HTR-8/SVneo (cell line): ENCODE measurements at regions not wholly inside any gene's neighbourhood (a gene's known extent, or its start where the extent isn't known, plus 50 kb on each side); places are given as distances from the start of the nearest gene placed in this dataset.
"Not testable (repeated sequence)": the region's sequence is repeated elsewhere in the genome, so short reads cannot be mapped to it uniquely, and the experiment has no call there.

Source experiments
- DNase-seq: peaks from one replicate; pipeline ENCODE4 v3.0.0; 2011; ENCODE audit warnings: low spot score, mixed read lengths; ENCODE audit not compliant: insufficient read length
- FAIRE-seq: peaks from 2 replicates; lab custom pipeline; 2011; peaks lifted over from hg19 to GRCh38; lab: Jason Lieb, UNC

DNA sequence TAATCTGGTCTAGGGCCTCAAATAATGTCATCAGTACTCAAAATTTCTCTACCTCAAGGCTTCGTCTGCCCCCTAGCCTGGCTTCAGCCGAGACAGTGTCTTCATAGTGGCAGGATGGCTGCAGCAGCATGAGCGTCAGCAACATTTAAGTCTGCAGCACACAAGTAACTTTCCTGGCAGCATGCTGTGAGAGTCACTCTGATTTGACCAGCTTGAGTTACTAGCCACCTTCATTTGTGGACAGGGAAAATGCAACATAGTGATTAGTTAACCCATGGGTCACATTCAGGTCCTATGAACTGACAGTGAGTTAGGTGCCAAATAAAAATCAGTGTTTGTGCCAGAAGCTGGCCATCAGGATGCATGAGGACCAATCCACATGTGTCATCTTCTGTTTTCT lies 209.9 kb upstream of the SLC35B3 start:
- no peak for DNase-seq

DNA sequence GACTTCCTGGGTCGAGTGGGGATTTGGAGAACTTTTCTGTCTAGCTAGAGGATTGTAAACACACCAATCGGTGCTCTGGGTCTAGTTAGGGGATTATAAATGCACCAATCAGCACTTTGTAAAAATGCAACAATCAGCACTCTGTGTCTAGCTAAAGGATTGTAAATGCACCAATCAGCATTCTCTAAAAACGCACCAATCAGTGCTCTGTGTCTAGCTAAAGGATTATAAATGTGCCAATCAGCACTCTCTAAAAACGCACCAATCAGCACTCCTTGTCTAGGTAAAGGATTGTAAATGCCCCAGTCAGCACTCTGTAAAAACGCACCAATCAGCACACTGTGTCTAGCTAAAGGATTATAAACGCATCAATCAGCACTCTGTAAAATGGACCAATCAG lies 209.0 kb upstream of the SLC35B3 start:
- DNase-seq: no peak

More for the DNA sequence above, 209.9 kb upstream of the SLC35B3 start:
- FAIRE-seq: no peak

DNA sequence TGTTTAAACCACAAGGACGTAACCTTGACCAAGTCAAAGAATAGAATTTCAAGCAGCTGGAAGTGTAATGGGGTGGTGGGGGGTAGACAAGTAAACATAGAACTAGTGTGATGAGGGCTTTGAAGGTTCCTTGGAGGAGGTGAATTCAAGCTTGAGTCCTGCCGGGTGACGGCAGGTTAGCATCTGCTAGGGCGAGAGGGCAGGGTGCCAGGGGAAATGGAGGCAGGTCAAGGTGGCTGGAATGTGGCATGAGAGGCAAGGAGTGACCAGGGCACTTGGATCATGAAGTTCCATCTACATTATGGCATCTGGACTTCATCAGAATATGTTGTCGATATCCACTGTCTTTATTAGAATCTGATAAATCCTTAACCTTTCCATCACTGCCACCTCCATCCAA lies 207.5 kb upstream of the SLC35B3 start:
- DNase-seq (no peak), FAIRE-seq (no peak)

More for the DNA sequence above, 209.0 kb upstream of the SLC35B3 start:
- FAIRE-seq: no peak

DNA sequence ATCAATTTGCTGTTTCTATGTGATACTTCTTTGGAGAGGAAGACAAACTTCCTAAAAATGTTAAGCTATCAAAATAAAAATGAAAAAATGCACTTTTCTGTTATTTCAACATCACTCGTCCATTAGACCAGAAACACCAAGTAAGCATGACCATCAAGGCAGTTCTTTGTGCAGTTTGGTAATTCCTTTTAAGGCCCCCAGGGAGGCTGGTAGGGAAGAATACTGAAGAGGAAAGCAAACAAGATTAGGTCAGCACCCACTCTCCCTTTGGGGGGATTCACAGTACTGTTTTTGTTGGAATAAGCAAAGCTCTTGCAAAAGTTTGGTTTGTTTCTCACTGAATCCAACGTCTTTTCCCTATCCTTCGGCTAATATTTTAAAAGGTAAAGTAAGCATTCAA lies 206.8 kb upstream of the SLC35B3 start:
- no peak for FAIRE-seq

DNA sequence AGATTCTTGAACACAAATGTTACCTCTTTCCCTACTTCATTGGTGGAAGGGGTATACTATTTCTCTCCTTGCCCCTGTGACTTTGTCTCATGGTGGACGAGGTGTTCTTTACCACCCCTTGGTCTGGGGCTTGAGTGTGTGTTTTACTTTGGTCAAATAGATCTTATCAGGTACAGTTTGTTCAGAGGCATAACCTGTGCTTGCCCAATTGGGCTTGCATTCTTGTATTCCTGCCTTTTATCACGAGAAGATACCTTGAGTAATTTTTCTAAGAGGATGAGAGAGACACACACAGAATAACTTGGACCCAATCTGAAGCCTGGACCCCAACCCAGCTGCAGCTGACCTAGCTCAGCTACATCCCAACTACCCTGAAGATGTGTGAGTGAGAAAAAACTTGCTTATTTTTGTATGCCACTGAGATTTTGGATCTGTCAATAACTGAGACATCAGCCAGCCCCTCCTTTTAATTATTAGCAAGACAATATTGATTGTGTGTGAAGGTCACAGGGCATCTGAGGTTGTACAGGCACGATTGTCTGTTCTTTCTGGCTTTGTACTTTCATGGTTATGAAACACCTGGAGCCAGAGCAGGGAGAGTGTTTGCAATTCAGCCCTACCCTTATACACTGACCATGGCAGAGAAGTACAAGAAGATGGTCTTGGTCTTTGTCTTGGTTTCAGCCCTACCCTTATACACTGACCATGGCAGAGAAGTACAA lies 204.7 kb upstream of the SLC35B3 start:
- DNase-seq (no peak), FAIRE-seq (no peak)

More for the DNA sequence above, 206.8 kb upstream of the SLC35B3 start:
- no peak for DNase-seq

DNA sequence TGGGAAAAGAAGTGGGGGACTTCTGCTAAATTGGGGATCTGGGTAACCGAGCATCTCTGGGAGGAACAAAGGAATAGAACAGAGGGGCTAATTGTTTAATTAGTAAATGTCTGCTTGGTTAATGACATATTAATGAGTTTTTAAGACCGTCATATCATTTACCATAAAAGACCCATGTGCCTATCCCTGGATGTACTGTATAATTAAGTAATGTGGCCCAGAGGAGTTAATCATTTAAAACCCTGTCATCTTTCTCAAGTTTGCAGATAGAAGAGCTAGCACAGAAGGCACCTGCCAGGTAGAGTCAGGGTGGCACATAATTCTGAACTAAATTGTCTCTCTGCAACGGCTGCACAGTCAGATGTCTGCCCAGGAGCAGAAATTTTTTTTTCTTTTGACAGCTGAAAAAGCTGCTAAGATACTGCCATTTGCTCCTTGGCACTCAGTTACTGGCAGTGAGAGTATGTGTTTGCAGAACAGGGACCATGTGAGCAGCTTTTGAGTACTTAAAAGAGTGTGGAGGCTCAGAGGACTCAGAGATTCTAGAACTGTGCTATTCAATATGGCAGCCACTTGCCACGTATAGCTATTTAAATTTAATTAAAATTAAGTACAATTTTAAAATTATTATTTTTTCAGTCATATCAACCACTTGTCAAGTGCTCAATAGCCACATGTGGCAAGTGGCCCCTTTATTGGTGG lies 202.7 kb upstream of the SLC35B3 start:
- DNase-seq: no peak
- no peak for FAIRE-seq

DNA sequence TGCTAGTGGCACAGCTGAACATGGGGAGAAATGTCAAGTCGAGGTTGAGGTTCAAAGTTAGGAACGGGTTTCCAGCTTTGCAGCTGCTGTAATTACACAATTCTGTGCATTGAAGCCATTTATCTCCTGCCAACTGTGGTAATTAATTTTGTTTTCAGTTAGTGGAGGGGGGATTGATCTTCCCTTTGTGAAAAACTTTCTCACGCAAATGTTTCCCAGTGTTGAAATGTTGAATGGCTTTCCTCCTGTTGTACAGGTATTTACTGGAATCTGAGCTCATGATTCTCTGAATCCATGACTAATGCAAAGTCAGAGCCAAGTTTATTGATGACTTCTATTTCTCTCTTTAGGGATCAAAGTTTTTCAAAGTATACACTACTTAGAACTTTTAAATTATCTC lies 198.4 kb upstream of the SLC35B3 start:
- no peak for DNase-seq
- FAIRE-seq: no peak

DNA sequence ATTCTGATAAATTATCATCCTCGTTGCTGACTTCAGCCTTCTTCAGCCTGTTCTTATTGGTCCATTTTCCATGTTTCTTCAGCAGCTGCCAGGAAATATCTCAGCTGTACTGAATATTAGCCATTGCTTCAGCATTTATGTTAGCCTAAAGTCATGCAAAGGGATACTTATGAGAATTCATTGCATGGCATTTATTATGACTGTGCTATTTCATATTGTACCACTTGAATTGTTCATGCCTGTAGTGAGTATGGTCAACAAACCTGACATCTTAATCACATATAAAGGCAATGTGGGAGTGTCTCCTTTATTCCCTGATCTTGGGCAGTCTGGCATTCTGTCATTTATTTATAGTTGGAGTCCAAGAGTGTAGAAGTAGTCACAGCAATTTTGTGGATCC lies 193.4 kb upstream of the SLC35B3 start:
- FAIRE-seq (no peak), DNase-seq (no peak)

DNA sequence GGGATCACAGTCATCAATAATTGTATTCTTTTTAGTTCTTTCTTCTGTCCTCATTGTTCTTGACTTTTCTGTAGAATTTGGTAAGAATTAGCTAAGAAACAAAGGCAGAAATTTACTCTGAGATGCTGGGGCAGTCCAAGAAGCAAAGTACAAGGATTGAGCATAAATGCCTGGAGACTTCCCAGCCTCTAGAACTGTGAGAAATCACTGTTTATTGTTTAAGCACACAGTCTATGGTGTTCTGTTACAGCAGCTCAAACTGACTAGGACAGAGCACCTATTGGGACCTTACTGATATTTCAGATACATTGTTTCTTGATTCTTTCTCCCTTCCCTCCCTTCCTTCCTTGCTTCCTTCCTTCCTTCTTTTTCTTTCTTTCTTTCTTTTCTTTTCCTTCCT lies 192.7 kb upstream of the SLC35B3 start:
- DNase-seq: no peak
- FAIRE-seq: no peak

DNA sequence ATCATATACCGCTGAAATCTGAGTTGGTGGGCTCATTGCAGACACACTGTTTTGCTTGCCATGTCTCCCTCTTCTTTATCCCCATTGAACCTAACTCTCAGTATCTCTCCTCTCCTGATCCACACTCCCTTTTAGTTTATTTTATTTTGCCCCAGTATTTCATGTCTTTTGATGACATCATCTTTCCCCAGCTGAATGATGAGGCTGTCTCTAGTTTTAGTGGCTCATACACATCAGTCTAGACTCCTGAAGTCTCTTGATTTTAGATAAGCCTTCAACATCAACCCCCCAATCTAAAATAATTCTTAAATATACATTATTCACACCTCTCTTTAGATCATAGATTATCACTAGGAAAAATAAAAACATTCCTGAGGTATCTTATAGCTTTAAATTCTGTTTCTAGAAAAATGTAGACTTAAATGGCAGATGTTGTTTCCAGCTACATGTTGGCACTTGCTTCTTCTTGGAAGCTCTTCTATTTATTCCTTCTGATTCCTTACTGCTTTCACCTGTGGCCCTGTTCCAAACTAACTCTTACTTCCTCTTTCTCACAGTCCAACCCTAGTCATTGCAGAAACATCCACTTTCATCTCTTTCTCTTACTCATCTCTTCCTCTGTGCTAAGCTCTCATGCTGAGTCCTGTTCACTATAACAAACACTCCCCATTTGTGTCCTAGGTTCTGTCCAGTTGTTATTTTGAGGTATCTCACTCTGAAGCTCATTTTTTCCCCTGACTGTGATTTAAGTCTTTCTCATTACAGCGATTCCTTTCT lies 191.9 kb upstream of the SLC35B3 start:
- FAIRE-seq (no peak), DNase-seq (no peak)

DNA sequence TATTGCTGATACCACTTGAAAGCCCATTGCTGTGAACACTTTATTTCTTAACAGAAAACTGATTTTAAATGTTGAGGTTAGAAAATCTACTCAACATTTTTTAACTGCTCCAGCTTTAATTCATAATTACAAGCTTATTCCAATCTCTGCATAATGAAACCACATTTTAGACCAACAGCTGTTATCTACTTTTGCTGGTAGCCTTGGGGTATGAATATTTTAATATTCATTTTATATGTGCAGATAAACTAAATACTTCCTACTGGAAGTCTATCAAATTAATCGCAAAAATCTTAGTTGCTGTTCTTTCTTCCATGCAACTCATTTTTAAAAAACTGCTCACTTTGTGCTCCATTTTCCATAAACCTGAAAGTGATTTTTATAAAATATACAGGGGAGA lies 189.3 kb upstream of the SLC35B3 start:
- no peak for FAIRE-seq
- DNase-seq: no peak

DNA sequence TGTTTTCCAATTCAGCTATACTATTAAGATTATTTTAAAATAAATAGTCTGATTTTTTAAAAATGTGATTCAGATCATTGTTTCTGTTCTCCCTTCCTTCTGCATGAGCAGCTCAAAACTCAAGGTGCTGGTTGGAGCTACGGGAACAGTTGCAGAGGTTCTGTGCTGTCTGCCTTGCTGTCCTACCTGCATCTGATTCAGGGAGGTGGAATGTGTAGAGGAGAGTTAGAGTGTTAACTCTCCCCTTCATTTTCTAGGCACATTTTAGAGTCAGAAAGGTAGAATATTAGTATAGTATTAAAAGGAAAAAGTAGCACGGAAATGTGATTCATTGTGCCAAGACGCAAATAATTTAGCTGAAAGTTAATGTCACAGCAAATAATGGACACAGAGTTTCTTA lies 188.1 kb upstream of the SLC35B3 start:
- no peak for FAIRE-seq
- DNase-seq: no peak

DNA sequence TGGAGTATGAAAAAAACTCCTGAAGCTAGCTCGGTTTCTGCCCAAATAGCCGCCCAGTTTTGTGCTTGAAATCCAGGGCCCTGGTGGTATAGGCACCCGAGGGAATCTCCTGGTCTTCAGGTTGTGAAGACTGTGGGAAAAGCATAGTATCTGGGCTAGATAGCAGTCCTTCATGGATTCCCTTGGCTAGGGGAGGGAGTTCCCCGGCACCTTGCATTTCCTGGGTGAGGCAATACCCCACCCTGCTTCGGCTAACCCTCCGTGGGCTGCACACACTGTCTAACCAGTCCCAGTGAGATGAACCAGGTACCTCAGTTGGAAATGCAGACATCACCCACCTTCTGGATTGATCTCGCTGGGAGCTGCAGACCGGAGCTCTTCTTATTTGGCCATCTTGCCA lies 184.5 kb upstream of the SLC35B3 start:
- FAIRE-seq (no peak), DNase-seq (no peak)

DNA sequence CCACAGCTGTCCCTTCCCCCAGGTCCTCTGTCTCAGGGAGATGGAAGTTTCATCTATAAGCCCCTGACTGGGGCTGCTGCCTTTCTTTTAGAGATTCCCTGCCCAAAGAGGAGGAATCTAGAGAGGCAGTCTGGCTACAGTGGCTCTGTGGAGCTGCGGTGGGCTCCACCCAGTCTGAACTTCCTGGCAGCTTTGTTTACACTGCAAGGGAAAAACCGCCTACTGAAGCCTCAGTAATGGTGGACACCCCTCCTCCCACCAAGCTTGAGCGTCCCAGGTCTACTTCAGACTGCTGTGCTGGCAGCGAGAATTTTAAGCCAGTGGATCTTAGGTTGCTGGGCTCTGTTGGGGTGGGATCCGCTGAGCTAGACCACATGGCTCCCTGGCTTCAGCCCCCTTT lies 184.1 kb upstream of the SLC35B3 start:
- DNase-seq, FAIRE-seq: not testable (repeated sequence)

DNA sequence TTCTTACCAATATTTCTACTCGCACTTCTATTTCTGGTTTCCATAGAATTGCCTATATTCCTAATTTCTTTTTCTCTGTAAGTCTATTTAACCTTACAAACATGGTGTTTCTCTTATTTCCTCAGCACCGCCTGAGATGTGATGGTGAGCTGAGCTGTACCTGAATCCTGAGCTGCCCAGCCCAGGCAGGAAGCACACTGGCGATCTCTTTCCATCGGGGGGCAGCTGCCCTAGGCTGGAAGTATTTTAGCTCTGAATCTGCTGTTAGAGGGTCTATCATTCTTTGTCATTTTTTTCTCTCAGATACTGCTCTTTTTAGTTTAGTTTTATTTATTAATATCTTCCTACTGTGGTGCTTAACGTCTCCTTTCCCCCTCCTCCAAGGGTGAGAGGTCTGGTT lies 173.4 kb upstream of the SLC35B3 start:
- DNase-seq: no peak
- FAIRE-seq: no peak

DNA sequence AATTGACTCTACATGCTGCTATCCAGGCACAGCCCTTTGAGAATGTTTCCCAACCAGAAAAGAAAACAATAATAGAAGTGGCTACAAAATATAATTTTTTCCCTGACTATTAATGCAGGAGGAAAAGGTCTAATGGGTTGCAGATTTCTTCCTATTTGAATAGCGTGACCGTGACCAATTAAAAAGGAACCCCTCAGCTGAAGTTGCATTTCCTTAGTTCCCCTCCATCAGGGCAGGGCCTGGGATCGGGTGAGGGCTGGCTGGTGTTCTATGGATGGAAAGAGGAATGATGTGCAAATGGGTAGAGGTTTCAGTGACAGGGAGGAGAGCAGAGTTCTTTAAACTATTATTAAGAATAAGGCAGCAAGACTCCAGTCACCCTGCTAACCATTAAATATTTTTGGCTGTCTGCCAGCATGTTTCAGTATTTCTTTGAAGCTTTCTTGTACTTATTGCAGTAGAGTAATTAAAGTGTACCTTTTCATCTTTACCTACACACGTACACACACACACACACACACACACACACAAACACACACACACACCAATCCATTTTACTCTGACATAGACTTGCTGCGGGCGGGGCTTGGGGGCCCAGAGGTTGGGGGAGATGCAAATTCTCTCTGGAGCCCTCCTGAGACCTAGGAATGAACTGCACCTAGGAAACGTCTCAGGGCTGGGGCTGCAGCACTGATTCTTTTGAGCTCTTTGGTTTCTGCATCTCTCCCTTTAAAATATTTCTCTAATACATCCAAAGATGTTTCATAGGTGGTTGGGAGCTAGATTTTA lies 154.8 kb upstream of the SLC35B3 start:
- no peak for FAIRE-seq
- DNase-seq: no peak

DNA sequence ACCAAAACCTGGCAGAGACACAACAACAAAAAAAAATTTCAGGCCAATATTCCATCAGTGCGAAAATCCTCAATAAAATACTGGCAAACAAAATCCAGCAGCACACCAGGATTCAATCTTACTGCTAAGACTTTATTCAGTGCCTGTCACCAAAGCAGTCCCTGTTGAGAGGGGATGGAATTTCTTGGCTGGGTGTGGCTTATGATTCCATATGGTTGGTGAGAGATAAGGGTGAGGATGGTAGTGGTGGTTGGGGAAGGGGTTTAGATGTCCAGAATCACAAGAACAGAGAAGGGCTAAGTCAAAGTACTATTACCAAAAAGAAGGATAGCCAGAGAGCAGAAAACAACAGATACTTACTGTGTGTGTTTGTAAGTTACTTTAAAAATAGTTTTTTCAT lies 152.8 kb upstream of the SLC35B3 start:
- FAIRE-seq: no peak
- no peak for DNase-seq

DNA sequence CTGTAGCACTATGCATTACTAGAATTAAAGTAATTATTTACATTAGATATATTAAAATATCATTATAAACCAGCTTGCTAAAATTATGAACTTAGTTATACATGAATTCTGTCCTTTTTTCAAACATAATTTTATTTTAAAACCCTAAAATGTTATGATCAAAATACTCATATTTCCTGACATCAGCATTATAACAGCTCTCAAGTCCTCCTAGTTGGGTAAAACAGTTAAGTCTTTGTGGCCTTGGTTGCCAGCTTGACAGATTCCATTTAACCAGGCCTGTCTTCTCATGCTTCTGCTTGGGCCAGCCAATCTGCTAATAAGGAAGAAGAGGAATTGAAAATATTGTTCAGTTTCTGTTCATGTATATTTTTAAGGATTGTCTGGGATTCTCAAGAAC lies 147.9 kb upstream of the SLC35B3 start:
- FAIRE-seq (no peak), DNase-seq (no peak)

DNA sequence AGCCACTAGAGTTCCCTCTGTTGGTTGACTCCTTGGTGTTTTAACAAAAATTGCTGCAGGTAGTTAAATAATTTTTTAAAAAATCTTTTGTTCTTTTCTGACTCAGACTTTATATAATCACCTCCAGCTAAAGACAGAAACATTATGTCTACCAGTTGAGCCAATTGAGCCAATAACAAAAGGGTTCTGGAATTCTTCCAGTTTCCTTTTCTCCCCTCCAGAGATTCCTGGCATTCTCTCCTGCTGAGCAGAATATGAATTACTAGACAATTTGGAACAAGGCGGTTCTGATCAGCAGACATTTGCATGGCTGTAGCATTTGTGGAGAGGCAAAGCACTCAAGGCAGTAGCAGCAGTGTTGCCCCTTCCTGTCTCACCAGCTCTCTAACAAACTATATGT lies 144.0 kb upstream of the SLC35B3 start:
- DNase-seq (no peak), FAIRE-seq (no peak)

DNA sequence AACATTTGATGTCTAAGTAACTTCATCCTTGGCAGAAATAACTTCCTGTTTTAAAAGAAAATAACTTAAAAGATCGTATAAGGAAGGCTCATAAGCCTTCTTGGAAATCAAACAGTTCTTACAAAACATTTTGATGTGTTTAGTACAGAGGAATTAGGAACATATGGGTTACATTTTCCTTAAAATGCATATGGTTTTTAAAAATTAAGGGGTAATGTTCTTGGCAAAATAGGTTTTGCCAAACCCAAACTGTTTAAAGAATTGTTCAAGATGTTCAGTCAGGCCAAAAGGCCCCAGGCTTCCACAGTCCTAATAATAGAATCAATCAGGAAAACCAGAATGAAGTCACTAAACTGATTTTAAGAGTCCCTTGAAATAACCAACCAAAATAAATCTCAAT lies 142.7 kb upstream of the SLC35B3 start:
- DNase-seq: no peak
- FAIRE-seq: no peak
